NCI-H2107 treated with DMSO at 0.1 percent for 48 hours (cell line): ENCODE measurements at regions not wholly inside any gene's neighbourhood (a gene's known extent, or its start where the extent isn't known, plus 50 kb on each side); places are given as distances from the start of the nearest gene placed in this dataset.

ENCODE experiments used
- DNase-seq: peaks from one replicate; lab custom pipeline; 2025; ENCODE audit not compliant: unreplicated experiment; lab: John Stamatoyannopoulos, UW

- no peak for DNase-seq
Observed at GRCh38 chr22:47645450-47645914, 883.0 kb downstream of the TBC1D22A start.

DNA sequence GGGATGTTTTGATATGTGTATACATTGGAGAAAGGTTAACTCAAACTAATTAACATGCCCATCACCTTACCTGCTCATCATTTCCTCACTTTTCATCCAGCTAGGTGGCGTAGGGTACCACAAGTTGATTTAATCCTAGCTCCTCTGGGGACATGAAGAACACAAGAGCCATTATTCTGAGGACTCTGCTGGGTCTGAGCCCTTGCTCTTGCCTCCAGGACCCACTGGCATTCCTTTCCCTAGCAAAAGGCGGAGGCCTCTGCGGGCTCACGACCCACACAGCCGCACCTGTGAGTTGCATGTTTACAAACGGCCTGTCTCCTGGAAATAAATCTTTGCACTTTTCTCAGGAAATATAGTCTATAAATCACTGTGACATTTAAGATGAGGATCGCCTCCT, 871.9 kb downstream of the TBC1D22A start:
- DNase-seq = no peak

DNA sequence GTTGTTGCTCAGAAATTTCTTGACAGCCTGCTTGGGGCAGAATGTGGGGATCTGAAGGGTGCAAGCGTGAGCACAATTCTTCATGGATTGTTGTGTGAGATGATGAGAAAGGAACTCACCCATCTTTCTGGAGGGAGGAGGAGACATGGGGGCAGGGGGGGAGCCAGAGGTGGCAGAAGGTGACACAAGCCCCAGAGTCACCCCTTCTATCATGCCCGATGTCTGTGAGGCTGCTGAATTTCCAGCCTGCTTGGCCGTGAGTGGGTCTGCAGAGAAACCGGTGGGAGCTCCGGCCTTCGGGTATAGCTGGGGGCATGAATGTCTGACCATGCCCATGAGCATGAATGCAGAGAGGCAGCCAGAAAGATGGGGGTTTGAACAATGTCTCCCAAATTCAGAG, 870.7 kb downstream of the TBC1D22A start:
- no peak for DNase-seq

GRCh38 chr22:47632701-47633100, 870.3 kb downstream of the TBC1D22A start:
- DNase-seq = no peak

- no peak for DNase-seq
Observed at GRCh38 chr22:47631571-47632102, 869.2 kb downstream of the TBC1D22A start.

GRCh38 chr22:47630741-47631534, 868.5 kb downstream of the TBC1D22A start:
- DNase-seq = no peak

DNA sequence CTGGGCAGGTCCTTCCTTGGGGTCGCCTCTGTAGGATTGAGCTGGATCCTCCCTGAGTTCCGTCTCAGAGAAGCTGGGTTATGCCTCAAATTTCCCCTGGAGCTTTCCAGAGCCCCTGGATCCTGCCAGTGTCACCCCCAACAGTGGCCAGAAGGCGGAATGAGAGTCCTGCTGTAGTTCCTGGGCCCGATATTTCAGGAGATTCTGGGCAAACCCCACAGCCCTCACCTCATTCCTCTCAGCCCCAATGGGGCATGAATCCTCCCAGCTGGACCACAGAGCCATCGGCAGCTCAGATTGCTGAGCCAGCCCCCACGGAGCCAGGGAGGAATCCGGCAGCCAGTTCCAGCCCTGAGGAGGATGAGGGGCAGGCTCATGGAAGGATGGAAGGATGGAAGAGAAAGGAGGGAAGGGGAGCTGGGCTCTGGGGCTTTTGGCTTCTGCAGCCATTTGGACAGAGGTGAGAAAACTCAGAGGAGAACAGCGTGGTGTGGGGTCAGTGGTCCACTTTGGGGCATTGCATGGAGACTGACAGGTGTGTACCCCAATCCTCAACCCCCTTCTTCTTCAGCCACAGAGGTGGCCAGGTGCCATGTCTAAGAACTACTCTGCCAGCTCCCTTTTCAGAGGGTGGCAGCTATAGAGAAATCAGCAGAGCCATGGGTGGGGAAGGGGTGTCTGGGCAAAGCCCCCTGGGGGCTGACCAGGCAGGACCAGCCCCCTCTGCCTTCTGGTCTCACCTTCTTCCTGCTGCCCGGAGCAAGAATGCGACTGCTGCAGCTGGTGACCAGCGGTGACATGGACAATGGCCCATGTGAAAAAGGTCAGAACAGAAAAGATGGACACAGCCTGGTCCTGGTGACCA, 867.6 kb downstream of the TBC1D22A start:
- no peak for DNase-seq

DNA sequence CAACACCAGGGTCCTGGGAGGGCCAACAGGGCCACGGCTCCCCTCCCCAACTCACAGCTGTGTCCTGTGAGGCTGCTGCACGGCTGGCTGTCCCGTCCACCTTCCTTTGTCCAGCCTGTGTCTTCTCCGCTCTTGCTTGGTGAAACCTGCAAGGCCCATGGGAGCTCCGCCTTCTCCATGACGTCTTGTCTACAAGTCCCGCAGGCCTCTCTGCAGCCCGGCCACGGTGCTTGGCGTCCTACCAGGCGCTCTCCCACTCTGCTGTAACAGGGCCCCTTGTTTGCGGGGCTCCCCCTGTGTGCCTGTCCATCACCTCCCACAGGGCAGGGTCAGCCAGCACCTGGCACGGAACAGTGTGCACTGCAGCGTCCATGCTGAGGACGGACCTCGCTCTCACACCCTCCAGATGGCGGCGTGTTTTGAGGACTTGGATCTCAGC, 866.8 kb downstream of the TBC1D22A start:
- DNase-seq = no peak

DNA sequence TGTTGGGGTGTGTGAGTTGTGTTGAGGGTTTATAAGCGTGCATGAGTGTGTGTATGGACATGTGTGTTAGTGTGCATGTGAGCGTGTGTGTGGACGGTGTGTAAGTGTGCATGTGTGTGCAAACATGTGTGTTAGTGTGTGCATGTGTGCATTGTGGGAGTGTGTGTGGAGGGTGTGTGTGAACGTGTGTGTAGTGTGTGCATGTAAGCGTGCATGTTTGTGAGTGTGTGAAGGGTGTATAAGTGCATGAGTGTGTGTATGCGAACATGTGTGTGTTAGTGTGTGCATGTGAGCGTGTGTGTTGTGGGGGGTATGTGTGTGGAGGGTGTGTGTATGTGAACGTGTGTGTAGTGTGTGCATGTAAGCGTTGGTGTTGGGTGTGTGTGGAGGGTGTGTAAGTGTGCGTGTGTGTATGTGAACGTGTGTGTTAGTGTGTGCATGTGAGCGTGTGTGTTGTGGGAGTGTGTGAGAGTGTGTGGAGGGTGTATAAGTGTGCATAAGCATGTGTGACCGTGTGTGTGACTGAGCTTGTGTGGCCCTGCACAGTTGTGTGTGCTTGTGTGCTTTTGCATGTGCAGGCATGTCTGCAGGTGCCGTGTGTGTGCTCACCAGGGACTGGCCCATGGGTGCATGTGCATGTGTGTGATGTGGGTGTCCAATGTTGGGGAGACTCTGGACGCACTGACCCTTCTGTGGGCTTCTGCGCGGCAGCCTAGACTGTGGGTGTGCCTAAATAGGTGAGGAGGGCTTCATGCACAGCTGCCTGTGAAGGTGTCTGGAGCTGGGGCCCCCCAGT, 866.2 kb downstream of the TBC1D22A start:
- no peak for DNase-seq

DNA sequence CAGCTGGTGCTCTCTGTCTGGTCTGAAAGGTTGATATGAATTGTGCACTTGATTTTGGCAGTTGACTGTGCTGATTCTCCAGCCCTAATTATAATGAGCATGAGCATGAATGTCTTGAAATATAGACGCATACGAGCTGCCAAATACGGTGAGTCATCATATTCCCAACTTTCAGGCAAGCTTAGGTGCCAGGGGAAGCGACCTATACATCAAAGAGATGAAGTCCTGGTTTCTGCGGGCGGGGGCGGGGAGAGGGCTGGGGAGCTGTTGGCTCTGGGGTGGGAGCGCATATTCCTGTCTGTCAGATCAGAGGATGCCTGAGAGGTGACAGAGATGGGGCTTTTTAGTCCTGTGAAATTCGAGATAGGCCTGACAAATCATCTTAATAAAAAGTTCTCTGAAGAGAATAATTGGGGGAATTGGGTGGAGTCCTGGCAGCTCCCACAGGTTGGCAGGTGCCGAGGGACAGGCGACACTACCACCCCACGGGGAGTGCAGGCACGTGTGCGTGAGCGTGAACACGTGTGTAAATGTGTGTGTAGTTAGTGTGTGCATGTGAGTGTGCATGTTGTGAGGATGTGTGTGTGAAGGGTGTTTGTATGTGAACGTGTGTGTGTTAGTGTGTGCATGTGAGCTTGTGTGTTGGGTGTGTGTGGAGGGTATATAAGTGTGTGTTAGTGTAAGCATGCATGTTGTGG, 865.3 kb downstream of the TBC1D22A start:
- no peak for DNase-seq

DNA sequence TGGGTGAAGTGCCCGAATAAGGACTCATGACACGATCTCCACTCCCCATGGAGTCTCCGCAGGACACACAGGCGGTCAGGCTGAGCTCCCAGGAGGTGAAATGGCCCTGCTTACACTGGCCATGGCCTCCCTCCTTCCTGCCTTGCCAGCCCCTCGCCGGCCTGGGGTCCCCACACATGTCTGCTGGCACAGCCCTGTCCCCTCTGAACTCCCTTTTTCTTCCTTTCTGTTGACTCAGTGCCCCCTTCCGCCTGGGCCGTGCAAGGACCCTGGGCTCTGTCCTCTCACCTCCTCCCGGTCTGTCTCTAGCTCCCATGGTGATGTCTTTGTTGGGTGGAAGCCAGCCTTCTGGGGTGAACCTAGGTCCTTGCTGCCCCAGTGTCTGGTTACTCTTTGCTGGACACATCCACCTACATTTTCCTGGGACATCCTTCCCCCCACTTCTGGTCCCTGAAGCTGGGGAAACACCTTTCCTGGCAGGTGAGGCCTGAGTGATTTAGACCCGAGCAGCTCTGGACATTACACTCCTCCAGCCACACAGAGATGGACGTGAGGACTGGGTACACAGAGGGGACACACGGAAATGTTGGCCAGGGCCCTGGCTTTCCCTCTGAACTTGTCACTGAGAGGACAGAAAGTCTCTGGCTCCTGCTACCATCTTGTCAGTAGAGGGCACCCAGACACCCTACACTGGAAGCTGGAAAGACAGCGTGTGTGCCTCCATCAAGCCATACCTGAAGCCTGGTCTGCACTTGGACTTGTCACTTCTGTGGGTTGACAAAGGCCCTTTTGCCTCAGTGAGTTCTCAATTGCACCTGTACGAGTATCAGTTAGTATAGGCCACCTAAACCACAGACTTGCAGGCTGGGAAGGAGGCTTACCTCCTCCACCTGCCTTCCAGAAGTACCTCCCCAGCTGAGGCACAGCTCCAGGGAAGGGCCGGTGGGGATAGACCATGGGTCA, 864.3 kb downstream of the TBC1D22A start:
- DNase-seq = no peak

GRCh38 chr22:47625531-47626427, 863.3 kb downstream of the TBC1D22A start:
- DNase-seq = no peak

GRCh38 chr22:47625013-47625385, 862.5 kb downstream of the TBC1D22A start:
- no peak for DNase-seq

- DNase-seq = no peak
Observed at GRCh38 chr22:47624252-47625012, 862.0 kb downstream of the TBC1D22A start.

DNA sequence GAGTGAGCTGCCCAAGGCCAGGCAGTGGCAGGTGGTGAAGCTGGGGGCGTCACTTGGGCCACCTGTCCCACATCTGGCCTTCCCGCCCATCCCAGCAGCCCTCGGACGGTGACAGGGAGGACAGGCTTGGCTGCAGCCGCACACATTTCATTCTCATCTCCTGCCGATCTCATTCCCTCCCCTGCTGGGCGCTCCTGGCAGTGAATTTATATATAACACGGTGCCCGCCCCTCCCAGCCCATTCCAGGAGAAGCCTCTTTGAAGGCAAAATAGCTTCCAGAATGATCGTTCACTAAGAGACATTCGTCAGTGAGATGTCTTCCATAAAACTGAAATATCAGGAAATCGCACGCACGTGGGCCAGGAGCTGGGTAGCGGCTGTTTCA, 861.3 kb downstream of the TBC1D22A start:
- no peak for DNase-seq

- no peak for DNase-seq
Observed at GRCh38 chr22:47623066-47623762, 860.8 kb downstream of the TBC1D22A start.

GRCh38 chr22:47622541-47622940, 860.1 kb downstream of the TBC1D22A start:
- DNase-seq = no peak
